ENCODE measurements at regions not wholly inside any gene's neighbourhood (a gene's known extent, or its start where the extent isn't known, plus 50 kb on each side); places are given as distances from the start of the nearest gene placed in this dataset.

DNA sequence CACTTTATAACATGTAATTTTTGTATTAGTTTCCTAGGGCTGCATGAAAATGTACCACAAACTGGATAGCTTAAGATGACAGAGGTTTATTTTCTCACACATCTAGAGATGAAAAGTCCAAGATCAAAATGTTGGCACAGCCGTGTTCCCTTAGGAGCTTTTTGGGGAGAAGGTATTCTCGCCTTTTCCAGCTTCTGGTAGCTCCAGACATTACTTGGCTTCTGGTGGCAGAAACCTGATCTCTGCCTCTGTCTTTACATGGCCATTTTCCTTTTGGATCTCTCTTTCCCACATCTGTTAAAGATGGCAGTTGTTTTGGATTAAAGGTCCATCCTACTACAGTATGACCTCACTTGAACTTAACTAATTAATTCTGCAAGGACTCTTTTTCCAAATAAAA lies 885.7 kb upstream of the CDH8 start:
- TF ChIP-seq POLR2AphosphoS5 (IDR thresholded peaks at IDR 0.05) = no peak
- no peak for TF ChIP-seq CTCF (IDR thresholded peaks at IDR 0.05)
- no peak for TF ChIP-seq POLR2A (IDR thresholded peaks at IDR 0.05)
- TF ChIP-seq EP300 (IDR thresholded peaks at IDR 0.05) = no peak
- no peaks in the 10 kb centered on the region for H3K27me3 ChIP-seq
- no peak overlapping the region for H3K4me3 ChIP-seq
- H3K9me3 ChIP-seq = no peaks in the 10 kb centered on the region
- H3K36me3 ChIP-seq = no peaks in the 10 kb centered on the region
- intact Hi-C loops (cut with DNase I; ENCODE audit: low total_unique reads) = no loop called here
- no peaks in the 10 kb centered on the region for H3K4me1 ChIP-seq
- 55 to 85% (median 77%) methylated on average over 2 of the region's 2 CpGs for WGBS, 5 donors
- DNase-seq = no peak
- H3K27ac ChIP-seq = no peak overlapping the region

GRCh38 chr16:62913924-62914323 lies 877.7 kb upstream of the CDH8 start:
- DNase-seq = no peak
- TF ChIP-seq CTCF (IDR thresholded peaks at IDR 0.05) = no peak
- no peak for TF ChIP-seq POLR2AphosphoS5 (IDR thresholded peaks at IDR 0.05)
- H3K36me3 ChIP-seq = no peaks in the 10 kb centered on the region

DNA sequence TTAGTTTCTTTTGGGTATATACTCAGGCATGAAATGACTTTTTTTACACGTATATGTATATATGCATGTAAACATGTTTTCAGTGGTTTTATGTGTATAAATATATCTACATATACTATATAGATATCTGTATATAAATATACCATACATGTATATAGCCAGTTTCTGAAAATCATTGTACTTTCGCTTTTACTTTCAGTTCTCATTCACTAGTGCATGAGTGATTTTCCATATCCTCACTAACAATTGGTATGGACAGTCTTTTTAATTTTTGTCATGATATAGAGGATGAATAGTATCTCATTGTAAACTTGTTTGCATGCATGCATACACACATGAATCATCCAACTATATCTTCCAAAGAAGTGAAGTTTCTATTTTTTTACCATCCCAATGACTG lies 877.1 kb upstream of the CDH8 start:
- 93 to 94% (median 94%) methylated on average over 2 of the region's 2 CpGs for WGBS, 5 donors
- no peaks in the 10 kb centered on the region for H3K36me3 ChIP-seq
- intact Hi-C loops (cut with DNase I; ENCODE audit: low total_unique reads) = no loop called here
- TF ChIP-seq POLR2A (IDR thresholded peaks at IDR 0.05) (no peak), POLR2AphosphoS5 (IDR thresholded peaks at IDR 0.05) (no peak)
- no peak for DNase-seq
- H3K9me3 ChIP-seq = peaks cover 0 to 4% (median 0%) of the 10 kb centered on the region in 4 donors
- H3K4me1 ChIP-seq = no peaks in the 10 kb centered on the region
- no peak overlapping the region for H3K4me3 ChIP-seq
- H3K27me3 ChIP-seq = no peaks in the 10 kb centered on the region
- H3K27ac ChIP-seq = no peak overlapping the region

More at GRCh38 chr16:62913924-62914323, 877.7 kb upstream of the CDH8 start:
- H3K9me3 ChIP-seq = peaks cover 0 to 4% (median 0%) of the 10 kb centered on the region in 4 donors
- H3K27me3 ChIP-seq = no peaks in the 10 kb centered on the region
- intact Hi-C loops (cut with DNase I; ENCODE audit: low total_unique reads) = no loop called here
- no peak overlapping the region for H3K27ac ChIP-seq
- H3K4me3 ChIP-seq = no peak overlapping the region
- H3K4me1 ChIP-seq = no peaks in the 10 kb centered on the region

- H3K27me3 ChIP-seq = no peaks in the 10 kb centered on the region
- no peak overlapping the region for H3K27ac ChIP-seq
- no peaks in the 10 kb centered on the region for H3K4me1 ChIP-seq
- no peak overlapping the region for H3K4me3 ChIP-seq
- WGBS, 5 donors = 60 to 69% (median 62%) methylated on average over 3 of the region's 3 CpGs
- no peak for TF ChIP-seq CTCF (IDR thresholded peaks at IDR 0.05)
- TF ChIP-seq EP300 (IDR thresholded peaks at IDR 0.05) = no peak
- TF ChIP-seq POLR2A (IDR thresholded peaks at IDR 0.05) = no peak
- TF ChIP-seq POLR2AphosphoS5 (IDR thresholded peaks at IDR 0.05) = no peak
- peaks cover 0 to 4% (median 0%) of the 10 kb centered on the region in 4 donors for H3K9me3 ChIP-seq
- no peak for DNase-seq
- H3K36me3 ChIP-seq = no peaks in the 10 kb centered on the region
- intact Hi-C loops (cut with DNase I; ENCODE audit: low total_unique reads) = no loop called here
Measured at GRCh38 chr16:62909597-62909996, 873.4 kb upstream of the CDH8 start.

GRCh38 chr16:62907562-62907961 lies 871.3 kb upstream of the CDH8 start:
- Histone ChIP-seq H3K27ac (no peak overlapping the region), H3K9me3 (peaks cover 0 to 4% (median 0%) of the 10 kb centered on the region in 4 donors), H3K36me3 (no peaks in the 10 kb centered on the region), H3K27me3 (no peaks in the 10 kb centered on the region), H3K4me1 (no peaks in the 10 kb centered on the region), H3K4me3 (no peak overlapping the region)
- DNase-seq = no peak
- WGBS, 5 donors = 94 to 100% (median 97%) methylated on average over 1 of the region's 1 CpG
- TF ChIP-seq EP300 (IDR thresholded peaks at IDR 0.05) = no peak
- no peak for TF ChIP-seq POLR2AphosphoS5 (IDR thresholded peaks at IDR 0.05)
- TF ChIP-seq POLR2A (IDR thresholded peaks at IDR 0.05) = no peak
- TF ChIP-seq CTCF (IDR thresholded peaks at IDR 0.05) = no peak
- intact Hi-C loops (cut with DNase I; ENCODE audit: low total_unique reads) = no loop called here

All from stomach (tissue), 8 donors.